HL-60 (cell line): ENCODE measurements at regions not wholly inside any gene's neighbourhood (a gene's known extent, or its start where the extent isn't known, plus 50 kb on each side); places are given as distances from the start of the nearest gene placed in this dataset.

ENCODE experiments used
- DNase-seq, 2 experiments: peaks; one replicate each; pipeline ENCODE4 v3.0.0-alpha.2; 2010 to 2020; ENCODE audit warnings: low read depth in 1 of 2, low spot score in 1 of 2
- H3K27ac ChIP-seq: fragments of 250-450 bp; sonication (Bioruptor Pico); replicated peaks from 2 replicates; pipeline ENCODE4 v1.5.1; 2020; ENCODE audit warnings: mild to moderate bottlenecking, moderate library complexity
- H3K27me3 ChIP-seq: fragments of 250-450 bp; sonication (Bioruptor Pico); 2 replicates; pipeline ENCODE4 v1.5.1; 2021; ENCODE audit warnings: mild to moderate bottlenecking, moderate library complexity; ENCODE audit not compliant: insufficient read depth, poor library complexity, severe bottlenecking
- H3K4me3 ChIP-seq: replicated peaks from 2 replicates; pipeline ENCODE4 v1.5.1; 2011; ENCODE audit warnings: mild to moderate bottlenecking, control low read depth, low read length; ENCODE audit not compliant: insufficient read depth
- GABPA ChIP-seq: IDR thresholded peaks from 2 replicates; pipeline ENCODE4 v1.6.1; 2012; ENCODE audit warnings: low read depth
- POLR2AphosphoS5 ChIP-seq: IDR thresholded peaks from 2 replicates; pipeline ENCODE4 v1.6.1; 2012; ENCODE audit warnings: low read depth
- SPI1 ChIP-seq: IDR thresholded peaks from 2 replicates; pipeline ENCODE4 v1.6.1; 2012; ENCODE audit warnings: low read depth, mild to moderate bottlenecking, borderline replicate concordance
- TF ChIP-seq, protein P1 (sequence below): IDR thresholded peaks from one replicate; pipeline ENCODE4 v1.5.1; 2011; ENCODE audit warnings: low read length, control low read depth, inconsistent platforms; ENCODE audit not compliant: insufficient read depth
- TF ChIP-seq, protein P2 (sequence below): IDR thresholded peaks from 2 replicates; pipeline ENCODE4 v1.6.1; 2012; ENCODE audit warnings: low read depth; ENCODE audit not compliant: insufficient replicate concordance

DNA sequence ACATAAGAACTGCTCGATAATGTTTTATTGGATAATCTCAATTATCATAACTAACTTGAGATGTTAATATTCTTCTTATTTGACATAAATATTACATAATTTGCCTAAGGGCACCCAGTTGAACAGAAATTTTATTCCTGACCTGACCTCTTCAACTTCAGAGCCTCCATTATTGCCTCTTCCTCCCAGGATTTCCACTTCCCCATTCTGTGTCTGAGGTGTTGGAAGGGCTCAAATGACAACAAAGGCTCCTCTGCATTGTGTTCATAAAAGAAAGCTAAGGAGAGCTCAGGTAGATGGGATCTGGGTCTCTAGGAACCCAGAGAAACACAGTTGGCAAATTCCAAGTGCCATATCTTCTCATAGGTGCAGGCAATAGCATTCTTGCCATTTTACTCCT lies 61.2 kb upstream of the ARHGAP20 start:
- no peak overlapping the region for H3K27ac ChIP-seq
- H3K4me3 ChIP-seq = no peak overlapping the region
- no peak for DNase-seq
- TF ChIP-seq, protein P1, sequence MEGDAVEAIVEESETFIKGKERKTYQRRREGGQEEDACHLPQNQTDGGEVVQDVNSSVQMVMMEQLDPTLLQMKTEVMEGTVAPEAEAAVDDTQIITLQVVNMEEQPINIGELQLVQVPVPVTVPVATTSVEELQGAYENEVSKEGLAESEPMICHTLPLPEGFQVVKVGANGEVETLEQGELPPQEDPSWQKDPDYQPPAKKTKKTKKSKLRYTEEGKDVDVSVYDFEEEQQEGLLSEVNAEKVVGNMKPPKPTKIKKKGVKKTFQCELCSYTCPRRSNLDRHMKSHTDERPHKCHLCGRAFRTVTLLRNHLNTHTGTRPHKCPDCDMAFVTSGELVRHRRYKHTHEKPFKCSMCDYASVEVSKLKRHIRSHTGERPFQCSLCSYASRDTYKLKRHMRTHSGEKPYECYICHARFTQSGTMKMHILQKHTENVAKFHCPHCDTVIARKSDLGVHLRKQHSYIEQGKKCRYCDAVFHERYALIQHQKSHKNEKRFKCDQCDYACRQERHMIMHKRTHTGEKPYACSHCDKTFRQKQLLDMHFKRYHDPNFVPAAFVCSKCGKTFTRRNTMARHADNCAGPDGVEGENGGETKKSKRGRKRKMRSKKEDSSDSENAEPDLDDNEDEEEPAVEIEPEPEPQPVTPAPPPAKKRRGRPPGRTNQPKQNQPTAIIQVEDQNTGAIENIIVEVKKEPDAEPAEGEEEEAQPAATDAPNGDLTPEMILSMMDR = no peak
- no peak for TF ChIP-seq POLR2AphosphoS5
- no peak for TF ChIP-seq GABPA
- TF ChIP-seq SPI1 = peak; percentile 87
- TF ChIP-seq, protein P2, sequence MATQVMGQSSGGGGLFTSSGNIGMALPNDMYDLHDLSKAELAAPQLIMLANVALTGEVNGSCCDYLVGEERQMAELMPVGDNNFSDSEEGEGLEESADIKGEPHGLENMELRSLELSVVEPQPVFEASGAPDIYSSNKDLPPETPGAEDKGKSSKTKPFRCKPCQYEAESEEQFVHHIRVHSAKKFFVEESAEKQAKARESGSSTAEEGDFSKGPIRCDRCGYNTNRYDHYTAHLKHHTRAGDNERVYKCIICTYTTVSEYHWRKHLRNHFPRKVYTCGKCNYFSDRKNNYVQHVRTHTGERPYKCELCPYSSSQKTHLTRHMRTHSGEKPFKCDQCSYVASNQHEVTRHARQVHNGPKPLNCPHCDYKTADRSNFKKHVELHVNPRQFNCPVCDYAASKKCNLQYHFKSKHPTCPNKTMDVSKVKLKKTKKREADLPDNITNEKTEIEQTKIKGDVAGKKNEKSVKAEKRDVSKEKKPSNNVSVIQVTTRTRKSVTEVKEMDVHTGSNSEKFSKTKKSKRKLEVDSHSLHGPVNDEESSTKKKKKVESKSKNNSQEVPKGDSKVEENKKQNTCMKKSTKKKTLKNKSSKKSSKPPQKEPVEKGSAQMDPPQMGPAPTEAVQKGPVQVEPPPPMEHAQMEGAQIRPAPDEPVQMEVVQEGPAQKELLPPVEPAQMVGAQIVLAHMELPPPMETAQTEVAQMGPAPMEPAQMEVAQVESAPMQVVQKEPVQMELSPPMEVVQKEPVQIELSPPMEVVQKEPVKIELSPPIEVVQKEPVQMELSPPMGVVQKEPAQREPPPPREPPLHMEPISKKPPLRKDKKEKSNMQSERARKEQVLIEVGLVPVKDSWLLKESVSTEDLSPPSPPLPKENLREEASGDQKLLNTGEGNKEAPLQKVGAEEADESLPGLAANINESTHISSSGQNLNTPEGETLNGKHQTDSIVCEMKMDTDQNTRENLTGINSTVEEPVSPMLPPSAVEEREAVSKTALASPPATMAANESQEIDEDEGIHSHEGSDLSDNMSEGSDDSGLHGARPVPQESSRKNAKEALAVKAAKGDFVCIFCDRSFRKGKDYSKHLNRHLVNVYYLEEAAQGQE = no peak
- no peaks in the 10 kb centered on the region for H3K27me3 ChIP-seq

DNA sequence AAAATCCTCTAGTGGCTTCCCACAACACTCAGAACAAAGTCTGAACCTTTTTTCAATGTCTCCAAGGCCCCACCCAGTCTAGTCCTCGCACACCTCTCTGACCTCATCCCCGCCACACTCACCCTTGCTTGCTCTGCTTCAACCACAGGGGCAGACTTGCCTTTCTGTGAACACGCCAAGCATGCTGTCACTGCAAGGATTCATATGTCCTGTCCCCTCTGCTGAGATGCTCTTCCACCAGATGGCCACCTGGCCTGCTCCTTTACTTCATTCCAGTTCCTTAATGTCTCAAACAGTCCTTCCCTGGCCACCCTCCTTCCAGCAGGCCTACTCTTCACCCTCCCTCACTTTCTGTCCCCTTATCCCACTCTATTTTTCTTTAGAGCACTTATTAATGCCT lies 60.6 kb upstream of the ARHGAP20 start:
- no peak overlapping the region for H3K4me3 ChIP-seq
- TF ChIP-seq GABPA (no peak), SPI1 (no peak), POLR2AphosphoS5 (no peak)
- TF ChIP-seq, protein P2 = no peak
- DNase-seq = no peak
- H3K27ac ChIP-seq = no peak overlapping the region
- no peaks in the 10 kb centered on the region for H3K27me3 ChIP-seq

DNA sequence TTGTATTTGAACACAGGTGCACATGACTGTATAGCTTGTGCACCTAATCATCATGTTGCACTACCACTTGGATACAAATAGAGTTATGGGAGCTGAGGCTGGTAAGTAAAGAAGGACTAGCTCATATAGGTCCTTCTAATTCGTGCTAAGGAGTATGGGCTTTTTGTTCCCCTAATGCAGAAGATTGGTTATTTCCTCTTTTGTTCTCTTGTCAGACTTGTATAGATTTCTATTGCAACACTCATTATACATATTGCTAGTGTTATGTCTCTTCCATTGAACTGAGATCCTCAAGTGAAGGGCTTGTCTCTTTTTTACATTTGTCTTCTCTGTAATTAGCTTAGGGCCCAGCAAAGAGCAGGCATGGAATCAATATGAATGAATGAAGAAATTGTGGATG lies 54.1 kb upstream of the ARHGAP20 start:
- H3K27ac ChIP-seq = no peak overlapping the region
- no peak for DNase-seq
- no peaks in the 10 kb centered on the region for H3K27me3 ChIP-seq

More for the DNA sequence above, 54.1 kb upstream of the ARHGAP20 start:
- TF ChIP-seq GABPA (no peak), SPI1 (no peak), POLR2AphosphoS5 (no peak)
- TF ChIP-seq, protein P2 = no peak
- TF ChIP-seq, protein P1 = no peak
- no peak overlapping the region for H3K4me3 ChIP-seq
